Left ventricle myocardium inferior (tissue), 1 donor: ENCODE measurements at regions not wholly inside any gene's neighbourhood (a gene's known extent, or its start where the extent isn't known, plus 50 kb on each side); places are given as distances from the start of the nearest gene placed in this dataset.
A peak's percentile ranks its signal among the peaks of the same experiment; 100 is the strongest.

Experiments used
- DNase-seq: peaks from one replicate; pipeline ENCODE4 v3.0.0-alpha.2; 2020
- H3K27ac ChIP-seq: fragments of 200-600 bp; replicated peaks from 2 replicates; pipeline ENCODE4 v1.8.0; 2021
- H3K27me3 ChIP-seq: fragments of 200-600 bp; 2 replicates; pipeline ENCODE4 v1.8.0; 2021; ENCODE audit warnings: low read depth
- H3K36me3 ChIP-seq: fragments of 200-600 bp; 2 replicates; pipeline ENCODE4 v1.8.0; 2021
- H3K4me1 ChIP-seq: fragments of 200-600 bp; 2 replicates; pipeline ENCODE4 v1.8.0; 2021
- H3K4me3 ChIP-seq: fragments of 200-600 bp; 2 replicates; pipeline ENCODE4 v1.8.0; 2021; ENCODE audit warnings: mild to moderate bottlenecking, moderate library complexity
- H3K9me3 ChIP-seq: fragments of 200-600 bp; replicated peaks from 2 replicates; pipeline ENCODE4 v1.8.0; 2021
- intact Hi-C: fragments of 100-400 bp; cut with micrococcal nuclease; formaldehyde crosslinking; loops from one replicate; pipeline ENCODE4 v1.11.0; 2022
- TF ChIP-seq, protein P1 (sequence below): fragments of 200-600 bp; IDR thresholded peaks from 2 replicates; pipeline ENCODE4 v1.8.0; 2021; ENCODE audit warnings: antibody characterized with exemption, mild to moderate bottlenecking, borderline replicate concordance
- donor health status: DM: no; HTN: yes; CAD: no; lungs with severe emphysema.

DNA sequence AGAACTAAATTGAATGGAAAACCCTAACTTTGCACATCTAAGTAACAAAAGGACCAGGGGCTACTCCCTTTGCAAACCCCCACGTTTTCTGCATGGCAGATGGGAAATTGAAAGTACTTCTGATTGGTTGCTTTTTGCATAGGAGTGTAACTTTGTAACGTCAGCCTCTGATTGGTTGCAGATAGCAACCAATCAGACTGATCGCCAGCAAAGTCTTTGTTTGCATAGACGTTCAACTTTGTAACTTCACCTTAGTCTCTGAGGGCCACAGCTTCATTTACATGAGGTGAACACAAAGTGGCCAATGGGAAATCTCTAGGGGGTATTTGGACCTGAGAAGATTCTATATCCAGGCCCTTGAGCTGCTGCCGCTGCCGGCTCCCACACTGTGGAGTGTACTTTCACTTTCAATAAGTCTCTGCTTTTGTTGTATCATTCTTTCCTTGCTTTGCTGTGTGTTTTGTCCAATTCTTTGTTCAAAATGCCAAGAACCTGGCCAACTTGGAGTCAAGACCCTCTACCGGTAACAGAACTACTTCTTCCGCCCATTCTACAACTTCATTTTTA, 102.5 kb upstream of the PRICKLE1 start:
- H3K27me3 ChIP-seq, result no peaks in the 10 kb centered on the region
- DNase-seq, result no peak
- peak overlapping the region; percentile 65 for H3K27ac ChIP-seq
- TF ChIP-seq, protein P1, sequence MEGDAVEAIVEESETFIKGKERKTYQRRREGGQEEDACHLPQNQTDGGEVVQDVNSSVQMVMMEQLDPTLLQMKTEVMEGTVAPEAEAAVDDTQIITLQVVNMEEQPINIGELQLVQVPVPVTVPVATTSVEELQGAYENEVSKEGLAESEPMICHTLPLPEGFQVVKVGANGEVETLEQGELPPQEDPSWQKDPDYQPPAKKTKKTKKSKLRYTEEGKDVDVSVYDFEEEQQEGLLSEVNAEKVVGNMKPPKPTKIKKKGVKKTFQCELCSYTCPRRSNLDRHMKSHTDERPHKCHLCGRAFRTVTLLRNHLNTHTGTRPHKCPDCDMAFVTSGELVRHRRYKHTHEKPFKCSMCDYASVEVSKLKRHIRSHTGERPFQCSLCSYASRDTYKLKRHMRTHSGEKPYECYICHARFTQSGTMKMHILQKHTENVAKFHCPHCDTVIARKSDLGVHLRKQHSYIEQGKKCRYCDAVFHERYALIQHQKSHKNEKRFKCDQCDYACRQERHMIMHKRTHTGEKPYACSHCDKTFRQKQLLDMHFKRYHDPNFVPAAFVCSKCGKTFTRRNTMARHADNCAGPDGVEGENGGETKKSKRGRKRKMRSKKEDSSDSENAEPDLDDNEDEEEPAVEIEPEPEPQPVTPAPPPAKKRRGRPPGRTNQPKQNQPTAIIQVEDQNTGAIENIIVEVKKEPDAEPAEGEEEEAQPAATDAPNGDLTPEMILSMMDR, result no peak
- H3K9me3 ChIP-seq, result no peaks in the 10 kb centered on the region
- H3K4me1 ChIP-seq, result peaks cover 8% of the 10 kb centered on the region
- no peaks in the 10 kb centered on the region for H3K36me3 ChIP-seq
- H3K4me3 ChIP-seq, result peak overlapping the region; percentile 53
- intact Hi-C loops, result no loop called here

DNA sequence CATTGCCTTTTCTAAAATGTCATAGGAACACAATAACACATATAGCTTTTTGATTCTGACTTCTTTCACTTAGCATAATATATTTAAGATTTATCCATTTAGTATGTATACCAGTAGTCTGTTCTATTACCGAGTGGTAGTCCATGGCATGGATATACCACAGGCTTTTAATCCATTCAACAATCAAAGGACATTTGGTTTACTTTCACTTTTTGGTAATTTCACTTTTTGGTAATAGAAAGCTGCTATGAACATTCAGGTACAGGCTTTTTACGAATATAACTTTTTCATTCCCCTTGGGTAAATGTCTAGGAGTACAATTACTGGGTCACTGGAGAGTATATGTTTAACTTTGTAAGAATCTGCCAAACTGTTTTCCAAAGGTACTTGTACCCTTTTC, 100.7 kb upstream of the PRICKLE1 start:
- intact Hi-C loops, result no loop called here
- no peaks in the 10 kb centered on the region for H3K36me3 ChIP-seq
- TF ChIP-seq, protein P1, result no peak

DNA sequence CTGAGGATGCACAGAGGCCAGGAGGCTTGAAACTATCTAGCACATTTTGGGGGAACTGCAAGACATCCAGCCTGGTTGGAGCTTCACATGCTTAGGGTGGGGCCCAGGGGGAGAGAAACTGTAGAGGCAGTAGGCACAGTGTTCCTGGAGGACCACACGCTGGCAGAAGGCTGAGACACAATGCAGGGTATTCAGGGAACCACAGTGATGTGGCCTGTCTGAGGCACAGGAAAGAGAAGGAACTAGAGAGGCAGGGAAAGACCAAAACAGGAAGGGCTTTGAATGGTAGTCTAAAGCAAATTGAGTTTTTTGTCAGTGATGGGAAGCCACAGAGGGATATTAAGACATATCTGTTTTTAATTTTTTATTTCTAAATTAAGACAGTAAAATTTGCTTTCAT, 100.2 kb upstream of the PRICKLE1 start:
- intact Hi-C loops, result no loop called here
- DNase-seq, result no peak
- H3K4me3 ChIP-seq, result no peak overlapping the region
- TF ChIP-seq, protein P1, result no peak
- no peaks in the 10 kb centered on the region for H3K27me3 ChIP-seq
- H3K36me3 ChIP-seq, result no peaks in the 10 kb centered on the region
- H3K4me1 ChIP-seq, result no peaks in the 10 kb centered on the region
- no peaks in the 10 kb centered on the region for H3K9me3 ChIP-seq
- H3K27ac ChIP-seq, result no peak overlapping the region

More for the DNA sequence above, 100.7 kb upstream of the PRICKLE1 start:
- Histone ChIP-seq H3K27me3 (no peaks in the 10 kb centered on the region), H3K27ac (no peak overlapping the region), H3K4me1 (no peaks in the 10 kb centered on the region), H3K9me3 (no peaks in the 10 kb centered on the region), H3K4me3 (no peak overlapping the region)
- DNase-seq, result no peak

DNA sequence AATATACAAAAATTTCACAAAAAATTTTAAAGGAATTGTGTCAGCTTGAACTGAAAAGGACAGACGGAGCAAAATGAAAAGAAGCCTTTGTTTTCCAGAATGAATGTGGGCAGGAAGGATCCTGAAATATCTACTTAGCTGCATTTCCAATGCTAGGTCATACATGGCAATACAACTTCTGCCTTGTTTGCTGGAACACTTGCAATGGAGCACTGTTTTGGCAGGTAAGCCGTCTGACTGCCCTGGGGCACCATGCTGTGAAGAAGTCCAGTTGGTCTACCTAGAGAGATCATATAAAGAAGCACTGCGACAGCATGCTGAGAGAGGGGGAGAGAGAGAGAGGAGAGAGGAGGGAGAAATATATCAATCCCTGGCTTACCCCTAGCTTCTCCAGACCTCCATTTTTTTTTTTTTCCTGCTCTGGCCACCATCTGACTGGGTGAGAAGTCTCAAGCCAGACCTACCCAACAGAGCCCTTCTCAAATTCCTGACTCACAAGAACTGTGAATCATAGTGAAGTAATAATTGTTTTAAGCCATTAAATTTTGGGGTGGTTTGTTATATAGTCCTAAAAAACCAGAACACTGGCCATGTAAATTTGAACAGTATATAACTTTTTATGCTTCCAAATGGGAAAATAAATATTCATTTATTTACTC, 97.1 kb upstream of the PRICKLE1 start:
- no peak for DNase-seq
- H3K27ac ChIP-seq, result no peak overlapping the region
- no peaks in the 10 kb centered on the region for H3K27me3 ChIP-seq
- no peaks in the 10 kb centered on the region for H3K4me1 ChIP-seq
- H3K9me3 ChIP-seq, result no peaks in the 10 kb centered on the region
- TF ChIP-seq, protein P1, result no peak
- no peaks in the 10 kb centered on the region for H3K36me3 ChIP-seq
- intact Hi-C loops, result no loop called here
- no peak overlapping the region for H3K4me3 ChIP-seq

DNA sequence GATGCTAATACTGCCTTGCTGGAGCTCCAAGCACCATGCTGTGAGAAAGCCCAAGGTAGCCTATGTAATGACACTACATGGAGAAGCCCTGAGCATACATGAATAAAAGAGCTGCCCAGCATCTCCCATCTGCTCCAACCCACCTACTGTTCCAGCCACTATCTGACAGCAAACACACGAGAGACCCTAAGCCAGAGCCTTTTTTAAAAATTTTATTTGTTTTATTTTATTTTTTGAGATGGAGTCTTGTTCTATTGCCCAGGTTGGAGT, 95.2 kb upstream of the PRICKLE1 start:
- H3K36me3 ChIP-seq, result no peaks in the 10 kb centered on the region
- no peaks in the 10 kb centered on the region for H3K9me3 ChIP-seq
- H3K4me1 ChIP-seq, result peaks cover 2% of the 10 kb centered on the region
- TF ChIP-seq, protein P1, result no peak
- H3K4me3 ChIP-seq, result no peak overlapping the region
- DNase-seq, result no peak
- no peak overlapping the region for H3K27ac ChIP-seq
- intact Hi-C loops, result no loop called here
- no peaks in the 10 kb centered on the region for H3K27me3 ChIP-seq
